ENCODE measurements at regions not wholly inside any gene's neighbourhood (a gene's known extent, or its start where the extent isn't known, plus 50 kb on each side); places are given as distances from the start of the nearest gene placed in this dataset.
A peak's percentile ranks its signal among the peaks of the same experiment; 100 is the strongest.

- Histone ChIP-seq H3K4me3 (ENCODE audit: low read length) (no peak overlapping the region), H3K36me3 (ENCODE audit: insufficient read depth, low read depth, low read length) (no peaks in the 10 kb centered on the region), H3K9ac (ENCODE audit: low read depth, low read length) (no peak overlapping the region), H3K9me3 (ENCODE audit: insufficient read depth, low read depth, low read length) (no peaks in the 10 kb centered on the region), H3K27ac (ENCODE audit: low read length) (no peak overlapping the region), H3K4me1 (ENCODE audit: insufficient read depth, low read length) (no peaks in the 10 kb centered on the region), H3K27me3 (ENCODE audit: insufficient read depth, low read length) (no peaks in the 10 kb centered on the region)
These were observed 797.6 kb upstream of the ARRDC4 start for GRCh38 chr15:97162805-97163495.

GRCh38 chr15:97165205-97165604 is 795.3 kb upstream of the ARRDC4 start:
- Histone ChIP-seq H3K4me3 (ENCODE audit: low read length) (no peak overlapping the region), H3K27ac (ENCODE audit: low read length) (no peak overlapping the region), H3K27me3 (ENCODE audit: insufficient read depth, low read length) (no peaks in the 10 kb centered on the region), H3K9ac (ENCODE audit: low read depth, low read length) (no peak overlapping the region), H3K4me1 (ENCODE audit: insufficient read depth, low read length) (no peaks in the 10 kb centered on the region), H3K36me3 (ENCODE audit: insufficient read depth, low read depth, low read length) (no peaks in the 10 kb centered on the region), H3K9me3 (ENCODE audit: insufficient read depth, low read depth, low read length) (no peaks in the 10 kb centered on the region)

DNA sequence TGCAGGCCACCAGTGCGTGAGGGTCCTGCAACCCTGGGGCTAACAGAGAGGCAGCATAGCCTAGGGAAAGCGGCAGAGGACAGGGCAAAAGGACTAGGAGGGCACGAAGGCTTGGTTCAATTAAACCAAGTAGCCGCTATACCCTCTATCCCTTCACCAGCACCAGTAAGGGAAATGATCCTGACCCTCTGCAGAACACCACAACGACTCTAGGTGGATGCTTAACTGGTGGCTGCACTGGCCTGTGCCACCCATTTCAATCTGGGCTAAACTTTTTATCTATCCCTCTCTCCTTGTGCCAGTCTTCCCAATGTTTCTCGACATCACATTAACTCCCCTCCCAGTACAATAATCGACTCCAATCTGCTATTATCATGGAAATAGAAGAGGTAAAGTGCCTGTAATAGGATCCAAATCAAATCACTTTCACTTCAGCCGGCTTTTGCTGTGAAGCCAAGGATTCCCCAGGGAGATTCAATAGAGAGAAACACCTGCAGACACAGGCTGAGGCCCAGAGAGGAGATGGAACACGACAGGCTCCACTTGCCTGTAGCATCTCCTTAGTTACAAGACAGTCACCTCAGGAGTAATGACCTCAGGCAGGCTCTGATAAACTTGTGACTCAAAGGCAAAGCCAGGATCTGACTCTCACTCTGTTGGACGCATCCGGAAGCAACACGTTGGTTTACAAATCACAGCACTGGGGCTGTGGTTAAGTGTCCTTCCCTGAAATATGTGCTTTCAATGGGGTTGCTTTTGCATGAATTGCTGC is 791.6 kb upstream of the ARRDC4 start:
- Histone ChIP-seq H3K4me1 (ENCODE audit: insufficient read depth, low read length) (no peaks in the 10 kb centered on the region), H3K27me3 (ENCODE audit: insufficient read depth, low read length) (no peaks in the 10 kb centered on the region), H3K4me3 (ENCODE audit: low read length) (no peak overlapping the region), H3K9me3 (ENCODE audit: insufficient read depth, low read depth, low read length) (no peaks in the 10 kb centered on the region; the same call in 1 of the 2 replicates), H3K27ac (ENCODE audit: low read length) (no peak overlapping the region), H3K9ac (ENCODE audit: low read depth, low read length) (no peak overlapping the region), H3K36me3 (ENCODE audit: insufficient read depth, low read depth, low read length) (no peaks in the 10 kb centered on the region)

GRCh38 chr15:97171556-97171955 is 788.9 kb upstream of the ARRDC4 start:
- H3K27ac ChIP-seq (ENCODE audit: low read length): no peak overlapping the region
- H3K4me1 ChIP-seq (ENCODE audit: insufficient read depth, low read length): no peaks in the 10 kb centered on the region; the same call in 1 of the 2 replicates
- no peaks in the 10 kb centered on the region; the same call in 1 of the 2 replicates for H3K9me3 ChIP-seq (ENCODE audit: insufficient read depth, low read depth, low read length)
- no peak overlapping the region for H3K9ac ChIP-seq (ENCODE audit: low read depth, low read length)
- no peak overlapping the region for H3K4me3 ChIP-seq (ENCODE audit: low read length)
- no peaks in the 10 kb centered on the region for H3K36me3 ChIP-seq (ENCODE audit: insufficient read depth, low read depth, low read length)
- H3K27me3 ChIP-seq (ENCODE audit: insufficient read depth, low read length): no peaks in the 10 kb centered on the region

DNA sequence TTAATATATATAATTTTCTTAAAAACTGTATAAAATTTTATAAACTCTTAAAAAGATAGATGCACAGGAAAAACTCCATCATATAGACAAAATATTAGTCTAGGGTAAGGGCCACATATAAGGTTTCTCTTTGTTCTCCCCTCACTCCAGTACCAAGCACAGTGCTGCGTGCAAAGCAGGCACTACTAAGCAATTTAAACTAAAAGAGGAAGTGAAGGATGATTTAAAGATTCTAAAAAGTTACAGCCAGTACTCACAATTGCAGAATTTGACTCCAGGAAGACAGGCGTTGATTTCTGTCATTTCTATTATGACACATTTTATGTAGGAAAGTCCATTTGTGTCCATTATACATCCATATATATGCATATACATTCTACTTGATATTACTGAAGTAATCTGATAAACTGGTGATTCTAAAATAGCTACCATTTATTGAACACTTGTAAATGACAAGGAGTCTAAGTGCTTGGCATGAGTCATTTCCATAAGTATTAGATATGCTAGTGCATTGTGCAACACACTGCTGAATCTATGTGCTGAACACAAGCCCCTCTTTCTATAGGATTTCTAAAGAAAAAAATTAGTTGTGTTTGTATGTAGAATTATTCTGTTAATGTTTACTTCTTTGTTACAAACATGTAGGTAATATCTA is 785.5 kb upstream of the ARRDC4 start:
- H3K4me3 ChIP-seq (ENCODE audit: low read length): no peak overlapping the region
- no peaks in the 10 kb centered on the region for H3K36me3 ChIP-seq (ENCODE audit: insufficient read depth, low read depth, low read length)
- no peak overlapping the region for H3K9ac ChIP-seq (ENCODE audit: low read depth, low read length)

GRCh38 chr15:97177151-97177577 is 783.3 kb upstream of the ARRDC4 start:
- H3K36me3 ChIP-seq (ENCODE audit: insufficient read depth, low read depth, low read length): no peaks in the 10 kb centered on the region
- H3K4me3 ChIP-seq (ENCODE audit: low read length): no peak overlapping the region
- no peak overlapping the region for H3K27ac ChIP-seq (ENCODE audit: low read length)
- no peaks in the 10 kb centered on the region; the same call in 1 of the 2 replicates for H3K9me3 ChIP-seq (ENCODE audit: insufficient read depth, low read depth, low read length)
- H3K4me1 ChIP-seq (ENCODE audit: insufficient read depth, low read length): peaks cover 7% of the 10 kb centered on the region; the same call in 1 of the 2 replicates
- peak overlapping the region; percentile 11; the same call in 1 of the 2 replicates for H3K9ac ChIP-seq (ENCODE audit: low read depth, low read length)
- H3K27me3 ChIP-seq (ENCODE audit: insufficient read depth, low read length): no peaks in the 10 kb centered on the region

More for the DNA sequence above, 785.5 kb upstream of the ARRDC4 start:
- Histone ChIP-seq H3K4me1 (ENCODE audit: insufficient read depth, low read length) (peaks cover 7% of the 10 kb centered on the region; the same call in 1 of the 2 replicates), H3K27ac (ENCODE audit: low read length) (no peak overlapping the region), H3K9me3 (ENCODE audit: insufficient read depth, low read depth, low read length) (no peaks in the 10 kb centered on the region; the same call in 1 of the 2 replicates), H3K27me3 (ENCODE audit: insufficient read depth, low read length) (no peaks in the 10 kb centered on the region)

DNA sequence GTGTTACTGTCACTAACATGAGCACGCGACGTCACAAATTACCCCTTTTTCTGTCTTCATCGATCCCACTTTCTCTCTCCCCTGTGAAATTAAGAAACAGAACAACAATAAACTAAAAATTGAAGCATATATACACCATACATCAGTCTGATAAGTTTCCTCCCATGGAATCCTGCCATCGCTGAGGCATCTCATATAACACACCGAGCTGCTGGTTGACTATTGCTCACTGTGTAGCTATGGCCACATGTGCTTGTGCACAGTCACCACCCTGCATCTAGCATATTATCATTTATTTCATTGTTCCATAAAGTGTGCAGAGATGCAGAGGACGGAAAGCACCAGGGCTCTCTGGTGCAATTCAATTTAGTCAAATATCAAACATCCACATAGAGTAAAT is 777.9 kb upstream of the ARRDC4 start:
- no peak overlapping the region for H3K27ac ChIP-seq (ENCODE audit: low read length)
- no peak overlapping the region for H3K9ac ChIP-seq (ENCODE audit: low read depth, low read length)
- H3K27me3 ChIP-seq (ENCODE audit: insufficient read depth, low read length): no peaks in the 10 kb centered on the region
- no peaks in the 10 kb centered on the region for H3K36me3 ChIP-seq (ENCODE audit: insufficient read depth, low read depth, low read length)
- H3K9me3 ChIP-seq (ENCODE audit: insufficient read depth, low read depth, low read length): no peaks in the 10 kb centered on the region
- H3K4me3 ChIP-seq (ENCODE audit: low read length): no peak overlapping the region
- no peaks in the 10 kb centered on the region; the same call in 1 of the 2 replicates for H3K4me1 ChIP-seq (ENCODE audit: insufficient read depth, low read length)

DNA sequence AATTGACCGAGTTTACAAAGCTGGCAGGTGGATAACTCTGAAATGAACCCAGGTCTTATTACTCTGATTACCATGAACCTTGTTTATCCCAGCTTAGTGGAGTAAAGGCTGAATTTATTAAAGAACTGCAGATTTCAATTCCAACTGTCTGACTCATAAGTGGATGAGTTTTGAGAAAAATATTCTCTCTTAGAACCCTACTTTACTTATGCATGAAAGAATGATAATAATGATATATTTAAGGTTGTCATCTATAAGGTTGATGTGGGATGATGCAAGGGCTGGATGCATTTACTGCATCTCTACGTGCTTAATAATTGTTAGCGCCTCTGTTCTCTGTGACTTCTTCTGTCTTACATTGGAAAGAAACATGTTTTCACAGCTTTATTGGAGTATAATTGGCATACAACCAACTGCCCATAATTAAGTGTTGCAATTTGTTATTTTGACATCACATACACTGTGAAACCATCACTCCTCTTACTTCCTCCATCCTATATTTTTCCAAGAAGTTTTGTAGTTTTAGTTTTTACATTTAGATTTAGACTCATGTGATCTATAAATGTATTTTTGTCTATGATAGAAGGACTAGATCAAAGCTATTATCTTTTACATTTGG is 771.2 kb upstream of the ARRDC4 start:
- Histone ChIP-seq H3K9ac (ENCODE audit: low read depth, low read length) (no peak overlapping the region), H3K36me3 (ENCODE audit: insufficient read depth, low read depth, low read length) (no peaks in the 10 kb centered on the region), H3K27ac (ENCODE audit: low read length) (no peak overlapping the region), H3K9me3 (ENCODE audit: insufficient read depth, low read depth, low read length) (no peaks in the 10 kb centered on the region), H3K4me3 (ENCODE audit: low read length) (no peak overlapping the region), H3K27me3 (ENCODE audit: insufficient read depth, low read length) (no peaks in the 10 kb centered on the region), H3K4me1 (ENCODE audit: insufficient read depth, low read length) (no peaks in the 10 kb centered on the region)

GRCh38 chr15:97194750-97195149 is 765.8 kb upstream of the ARRDC4 start:
- Histone ChIP-seq H3K9me3 (ENCODE audit: insufficient read depth, low read depth, low read length) (no peaks in the 10 kb centered on the region), H3K4me3 (ENCODE audit: low read length) (no peak overlapping the region), H3K4me1 (ENCODE audit: insufficient read depth, low read length) (peaks cover 14% of the 10 kb centered on the region; the same call in 1 of the 2 replicates), H3K36me3 (ENCODE audit: insufficient read depth, low read depth, low read length) (no peaks in the 10 kb centered on the region), H3K27ac (ENCODE audit: low read length) (no peak overlapping the region), H3K27me3 (ENCODE audit: insufficient read depth, low read length) (no peaks in the 10 kb centered on the region), H3K9ac (ENCODE audit: low read depth, low read length) (no peak overlapping the region)

DNA sequence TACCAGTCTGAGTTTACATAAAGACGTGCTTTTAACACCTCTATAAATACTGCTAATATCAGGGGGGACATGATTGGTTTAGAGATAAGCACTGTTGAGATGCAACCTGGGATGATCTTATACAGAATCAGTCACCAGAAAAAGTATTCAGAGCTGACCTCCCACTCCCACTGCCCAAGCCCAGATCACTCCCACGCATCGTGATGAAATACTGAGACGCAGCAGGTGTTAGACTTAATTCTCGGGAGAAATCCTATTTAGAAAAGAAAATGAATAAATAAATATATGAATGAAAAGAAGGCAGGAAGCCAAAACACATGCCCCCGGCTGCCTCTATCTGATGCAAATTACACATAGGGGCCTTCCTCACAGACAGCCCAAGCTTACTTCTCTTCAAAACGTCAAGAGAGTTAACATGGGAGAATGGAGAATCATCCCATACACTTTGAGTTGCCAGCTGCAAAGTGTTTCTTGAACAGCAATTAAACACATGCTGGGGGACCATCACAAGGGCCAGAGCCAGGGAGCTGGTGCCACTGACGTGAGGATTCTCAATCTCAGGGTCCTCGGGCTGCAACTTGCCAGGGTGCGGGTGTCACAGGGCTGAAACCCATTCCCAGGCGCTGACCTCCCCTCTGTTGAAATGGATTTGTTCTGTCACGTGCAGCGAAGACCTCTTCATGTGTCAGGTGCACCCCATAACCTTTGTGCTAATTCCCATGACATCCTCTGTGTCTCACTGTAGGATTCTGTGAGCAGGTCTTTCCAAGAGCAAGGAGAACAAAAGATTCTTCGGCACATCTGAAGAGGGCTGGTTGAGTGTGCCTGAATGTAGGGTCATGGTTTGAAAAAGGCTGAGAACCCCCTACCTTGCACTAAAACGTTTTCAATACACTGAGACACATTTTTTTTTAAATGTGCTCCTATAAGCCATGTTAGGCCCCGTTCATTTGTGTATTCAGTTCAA is 764.2 kb upstream of the ARRDC4 start:
- Histone ChIP-seq H3K4me1 (ENCODE audit: insufficient read depth, low read length) (peaks cover 14% of the 10 kb centered on the region; the same call in 1 of the 2 replicates), H3K4me3 (ENCODE audit: low read length) (no peak overlapping the region; the same call in 1 of the 2 replicates), H3K36me3 (ENCODE audit: insufficient read depth, low read depth, low read length) (no peaks in the 10 kb centered on the region), H3K27me3 (ENCODE audit: insufficient read depth, low read length) (no peaks in the 10 kb centered on the region), H3K9me3 (ENCODE audit: insufficient read depth, low read depth, low read length) (no peaks in the 10 kb centered on the region), H3K27ac (ENCODE audit: low read length) (no peak overlapping the region), H3K9ac (ENCODE audit: low read depth, low read length) (no peak overlapping the region)

All from iPS-20b (cell line).